ENCODE measurements at regions not wholly inside any gene's neighbourhood (a gene's known extent, or its start where the extent isn't known, plus 50 kb on each side); places are given as distances from the start of the nearest gene placed in this dataset.

DNA sequence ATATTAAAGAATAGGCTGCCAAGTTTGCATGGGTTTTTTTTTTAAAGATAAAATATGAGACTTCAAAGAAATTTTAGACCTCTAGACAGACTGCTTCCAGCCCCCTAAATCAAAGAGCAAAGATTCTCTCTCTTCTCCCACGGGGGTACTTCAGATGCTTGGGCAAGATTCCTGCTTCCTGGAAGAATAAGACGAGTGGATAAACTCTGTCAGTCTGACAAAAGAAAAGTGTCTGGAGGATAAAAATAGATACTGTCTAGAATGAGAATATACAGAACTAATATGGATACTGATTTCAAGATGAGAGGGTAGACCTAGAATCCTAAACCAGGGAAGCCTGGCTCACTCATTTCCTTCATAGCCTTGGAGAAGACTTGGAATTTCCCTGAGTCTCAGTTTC is 435.1 kb downstream of the FOXO1 start:
- TF ChIP-seq CTCF (IDR thresholded peaks at IDR 0.05; ENCODE audit: low read depth, low read length) (no peak), POLR2A (IDR thresholded peaks at IDR 0.05; ENCODE audit: extremely low read depth, insufficient read length) (no peak), MYC (IDR thresholded peaks at IDR 0.05; ENCODE audit: low read depth, low read length) (no peak), MAX (IDR thresholded peaks at IDR 0.05; ENCODE audit: low read depth, low read length) (no peak)

Measured in NB4 (cell line).